KMS-11 (cell line): ENCODE measurements at regions not wholly inside any gene's neighbourhood (a gene's known extent, or its start where the extent isn't known, plus 50 kb on each side); places are given as distances from the start of the nearest gene placed in this dataset.

Experiments used
- H2AFZ ChIP-seq: fragments of 200-600 bp; sonication (generic); 2 replicates; pipeline ENCODE4 v1.6.1; 2016; ENCODE audit warnings: antibody characterized with exemption, mixed run types, low read depth
- H3K27ac ChIP-seq: fragments of 200-600 bp; sonication (generic); 2 replicates; pipeline ENCODE4 v1.6.1; 2016; ENCODE audit warnings: mild to moderate bottlenecking, mixed run types
- H3K27me3 ChIP-seq: fragments of 200-600 bp; sonication (generic); 2 replicates; pipeline ENCODE4 v1.6.1; 2017; ENCODE audit warnings: mild to moderate bottlenecking, low read depth, mixed run types, moderate library complexity; ENCODE audit not compliant: insufficient read depth
- H3K36me3 ChIP-seq: fragments of 200-600 bp; sonication (generic); 2 replicates; pipeline ENCODE4 v1.6.1; 2017; ENCODE audit warnings: mild to moderate bottlenecking, mixed run types; ENCODE audit not compliant: insufficient read depth
- H3K4me1 ChIP-seq: fragments of 200-600 bp; sonication (generic); 2 replicates; pipeline ENCODE4 v1.6.1; 2016; ENCODE audit warnings: mild to moderate bottlenecking, low read depth, mixed run types; ENCODE audit not compliant: poor library complexity, severe bottlenecking
- H3K4me2 ChIP-seq: fragments of 200-600 bp; sonication (generic); 2 replicates; pipeline ENCODE4 v1.7.0; 2016; ENCODE audit warnings: mild to moderate bottlenecking, mixed run types
- H3K4me3 ChIP-seq: fragments of 200-600 bp; sonication (generic); IDR thresholded peaks from 2 replicates; pipeline ENCODE4 v1.6.1; 2017; ENCODE audit warnings: low read depth, low read length, mixed read lengths; ENCODE audit not compliant: insufficient read depth
- H3K79me2 ChIP-seq: fragments of 200-600 bp; sonication (generic); 2 replicates; pipeline ENCODE4 v1.6.1; 2016; ENCODE audit warnings: low read depth, mixed run types; ENCODE audit not compliant: insufficient read depth
- H3K9ac ChIP-seq: fragments of 200-600 bp; sonication (generic); 2 replicates; pipeline ENCODE4 v1.6.1; 2016; ENCODE audit warnings: mild to moderate bottlenecking, mixed run types
- H4K20me1 ChIP-seq: fragments of 200-600 bp; sonication (generic); 2 replicates; pipeline ENCODE4 v1.6.1; 2016; ENCODE audit warnings: mild to moderate bottlenecking, mixed run types; ENCODE audit not compliant: insufficient read depth
- CTCF ChIP-seq: fragments of 200-600 bp; sonication (generic); conservative IDR thresholded peaks from 2 replicates; pipeline ENCODE4 v1.6.1; 2017; ENCODE audit warnings: low read depth, mild to moderate bottlenecking, antibody characterized with exemption, low read length, moderate library complexity, mixed read lengths

GRCh38 chr1:102435483-102435882, 438.8 kb upstream of the OLFM3 start:
- H3K4me3 ChIP-seq: no peak overlapping the region
- no peaks in the 10 kb centered on the region for H3K4me1 ChIP-seq
- no peak overlapping the region for H3K4me2 ChIP-seq
- TF ChIP-seq CTCF: no peak
- H3K27ac ChIP-seq: no peak overlapping the region
- no peaks in the 10 kb centered on the region for H3K36me3 ChIP-seq
- H3K9ac ChIP-seq: no peak overlapping the region
- H2AFZ ChIP-seq: no peak overlapping the region
- no peaks in the 10 kb centered on the region for H4K20me1 ChIP-seq
- no peaks in the 10 kb centered on the region for H3K27me3 ChIP-seq
- no peaks in the 10 kb centered on the region for H3K79me2 ChIP-seq

- peak; percentile 61 for TF ChIP-seq CTCF
- H3K9ac ChIP-seq: no peak overlapping the region
- no peak overlapping the region for H3K4me2 ChIP-seq
- no peak overlapping the region for H3K27ac ChIP-seq
- H3K27me3 ChIP-seq: no peaks in the 10 kb centered on the region
- no peaks in the 10 kb centered on the region for H4K20me1 ChIP-seq
- no peak overlapping the region for H3K4me3 ChIP-seq
- H3K79me2 ChIP-seq: no peaks in the 10 kb centered on the region
- H3K36me3 ChIP-seq: no peaks in the 10 kb centered on the region
- H2AFZ ChIP-seq: peak overlapping the region; percentile 34; the same call in 1 of the 2 replicates
- no peaks in the 10 kb centered on the region for H3K4me1 ChIP-seq
Measured at GRCh38 chr1:102434421-102434820, 437.7 kb upstream of the OLFM3 start.

- Histone ChIP-seq H3K36me3 (no peaks in the 10 kb centered on the region), H3K27ac (no peak overlapping the region), H2AFZ (no peak overlapping the region), H3K9ac (no peak overlapping the region), H3K4me3 (no peak overlapping the region), H3K79me2 (no peaks in the 10 kb centered on the region), H4K20me1 (no peaks in the 10 kb centered on the region), H3K4me2 (no peak overlapping the region), H3K4me1 (no peaks in the 10 kb centered on the region), H3K27me3 (no peaks in the 10 kb centered on the region)
- no peak for TF ChIP-seq CTCF
Measured at GRCh38 chr1:102431253-102431652, 434.5 kb upstream of the OLFM3 start.

- no peaks in the 10 kb centered on the region for H3K79me2 ChIP-seq
- TF ChIP-seq CTCF: no peak
- no peak overlapping the region for H3K4me2 ChIP-seq
- H3K4me3 ChIP-seq: no peak overlapping the region
- no peak overlapping the region for H3K9ac ChIP-seq
- H3K27me3 ChIP-seq: no peaks in the 10 kb centered on the region
- H3K27ac ChIP-seq: no peak overlapping the region
- H3K4me1 ChIP-seq: no peaks in the 10 kb centered on the region
- H4K20me1 ChIP-seq: no peaks in the 10 kb centered on the region
- no peak overlapping the region for H2AFZ ChIP-seq
- no peaks in the 10 kb centered on the region for H3K36me3 ChIP-seq
Measured at GRCh38 chr1:102420034-102420433, 423.3 kb upstream of the OLFM3 start.
